ENCODE measurements at regions not wholly inside any gene's neighbourhood (a gene's known extent, or its start where the extent isn't known, plus 50 kb on each side); places are given as distances from the start of the nearest gene placed in this dataset.
"Not testable (repeated sequence)": the region's sequence is repeated elsewhere in the genome, so short reads cannot be mapped to it uniquely, and the experiment has no call there.

GRCh38 chr4:28228561-28229491, 1368.2 kb downstream of the STIM2 start:
- DNase-seq, result peak; percentile 93

GRCh38 chr4:28232376-28232775, 1371.7 kb downstream of the STIM2 start:
- no peak for DNase-seq

- DNase-seq, result no peak
Observed at GRCh38 chr4:28232951-28233350, 1372.3 kb downstream of the STIM2 start.

- no peak for DNase-seq
Observed at GRCh38 chr4:28233724-28234123, 1373.1 kb downstream of the STIM2 start.

- DNase-seq, result no peak
Observed at GRCh38 chr4:28238876-28239275, 1378.2 kb downstream of the STIM2 start.

- no peak for DNase-seq
Observed at GRCh38 chr4:28241021-28241420, 1380.4 kb downstream of the STIM2 start.

- DNase-seq, result no peak
Observed at GRCh38 chr4:28247805-28248204, 1387.2 kb downstream of the STIM2 start.

- DNase-seq, result no peak
Observed at GRCh38 chr4:28248269-28248668, 1387.6 kb downstream of the STIM2 start.

GRCh38 chr4:28250646-28251045, 1390.0 kb downstream of the STIM2 start:
- DNase-seq, result no peak

- no peak for DNase-seq
Observed at GRCh38 chr4:28251831-28252230, 1391.2 kb downstream of the STIM2 start.

- no peak for DNase-seq
Observed at GRCh38 chr4:28254003-28254402, 1393.4 kb downstream of the STIM2 start.

- DNase-seq, result no peak
Observed at GRCh38 chr4:28256295-28256694, 1395.7 kb downstream of the STIM2 start.

GRCh38 chr4:28259951-28260350, 1399.3 kb downstream of the STIM2 start:
- no peak for DNase-seq

- DNase-seq, result peak; percentile 33
Observed at GRCh38 chr4:28267166-28267565, 1406.5 kb downstream of the STIM2 start.

- no peak for DNase-seq
Observed at GRCh38 chr4:28269426-28269825, 1408.8 kb downstream of the STIM2 start.

GRCh38 chr4:28277931-28278330, 1417.3 kb downstream of the STIM2 start:
- DNase-seq, result no peak

- no peak for DNase-seq
Observed at GRCh38 chr4:28278676-28279075, 1418.0 kb downstream of the STIM2 start.

GRCh38 chr4:28279249-28279648, 1418.6 kb downstream of the STIM2 start:
- DNase-seq, result no peak

GRCh38 chr4:28286266-28286665, 1425.6 kb downstream of the STIM2 start:
- not testable (repeated sequence) for DNase-seq

GRCh38 chr4:28287831-28288233, 1427.2 kb downstream of the STIM2 start:
- peak; percentile 99 for DNase-seq

- no peak for DNase-seq
Observed at GRCh38 chr4:28296239-28296638, 1435.6 kb downstream of the STIM2 start.

GRCh38 chr4:28310926-28311325, 1450.3 kb downstream of the STIM2 start:
- DNase-seq, result no peak

- not testable (repeated sequence) for DNase-seq
Observed at GRCh38 chr4:28312497-28312896, 1451.9 kb downstream of the STIM2 start.
